K562 (cell line): ENCODE measurements at regions not wholly inside any gene's neighbourhood (a gene's known extent, or its start where the extent isn't known, plus 50 kb on each side); places are given as distances from the start of the nearest gene placed in this dataset.

Experiments
- CAMTA2 ChIP-seq: fragments of 250-450 bp; sonication (Bioruptor Pico); conservative IDR thresholded peaks from 2 replicates; pipeline ENCODE4 v1.5.1; 2022
- FOXA1 ChIP-seq: fragments of 450-650 bp; IDR thresholded peaks from 2 replicates; pipeline ENCODE4 v1.6.1; 2016; ENCODE audit warnings: mild to moderate bottlenecking, borderline replicate concordance
- HMG20A ChIP-seq: fragments of 450-650 bp; formaldehyde crosslinking; conservative IDR thresholded peaks from 2 replicates; pipeline ENCODE4 v1.4.0; 2020; ENCODE audit warnings: mild to moderate bottlenecking, mixed read lengths
- HNRNPH1 ChIP-seq: fragments of 200-400 bp; formaldehyde crosslinking; optimal IDR thresholded peaks from 2 replicates; pipeline ENCODE3; 2017; ENCODE audit warnings: low read depth, mild to moderate bottlenecking, low read length, moderate library complexity
- NR2C1 ChIP-seq, 2 experiments: fragments of 450-650 bp; IDR thresholded peaks; 2 replicates each; pipeline ENCODE4 v1.6.1; 2017; ENCODE audit warnings: mild to moderate bottlenecking in 2 of 2, antibody characterized with exemption in 1 of 2, inconsistent platforms in 1 of 2, missing compliant biosample characterization in 1 of 2, missing genetic modification characterization in 1 of 2
- PHF8 ChIP-seq: fragments of 200-600 bp; sonication (generic); IDR thresholded peaks from 2 replicates; pipeline ENCODE4 v1.6.1; 2012; ENCODE audit warnings: mixed run types, mild to moderate bottlenecking, inconsistent platforms, low read length, moderate library complexity, borderline replicate concordance
- POLR2AphosphoS5 ChIP-seq: IDR thresholded peaks from 2 replicates; pipeline ENCODE4 v1.6.1; 2011; ENCODE audit warnings: mild to moderate bottlenecking, low read depth, low read length, moderate library complexity; ENCODE audit not compliant: control insufficient read depth, insufficient read depth
- RBM39 ChIP-seq: fragments of 200-400 bp; formaldehyde crosslinking; optimal IDR thresholded peaks from 2 replicates; pipeline ENCODE3; 2018; ENCODE audit warnings: low read depth, low read length
- SAFB2 ChIP-seq: fragments of 200-400 bp; formaldehyde crosslinking; IDR thresholded peaks from 2 replicates; pipeline ENCODE4 v1.6.1; 2018; ENCODE audit warnings: borderline replicate concordance, low read length, low read depth, moderate library complexity; ENCODE audit not compliant: severe bottlenecking
- WHSC1 ChIP-seq: IDR thresholded peaks from one replicate; pipeline ENCODE4 v1.6.1; 2012; ENCODE audit warnings: low read length, control low read depth, inconsistent platforms
- ZFX ChIP-seq: sonication (generic); formaldehyde crosslinking; IDR thresholded peaks from 2 replicates; pipeline ENCODE4 v1.8.0; 2022; ENCODE audit warnings: mild to moderate bottlenecking, missing genetic modification reagents, moderate library complexity
- ZNF778 ChIP-seq: fragments of 450-650 bp; formaldehyde crosslinking; IDR thresholded peaks from 2 replicates; pipeline ENCODE4 v1.4.0; 2020; ENCODE audit warnings: mild to moderate bottlenecking, moderate library complexity
- TF ChIP-seq, protein P1 (sequence below): fragments of 450-650 bp; IDR thresholded peaks from 2 replicates; pipeline ENCODE4 v1.6.1; 2018; ENCODE audit warnings: mild to moderate bottlenecking, low read depth; ENCODE audit not compliant: partially characterized antibody
- TF ChIP-seq, protein P2 (sequence below), 3 experiments: IDR thresholded peaks in 2 of 3; conservative IDR thresholded peaks in 1 of 3; 2 replicates each; pipeline ENCODE4 v1.5.1; 2011 to 2012; ENCODE audit warnings: low read length in 3 of 3, mild to moderate bottlenecking in 3 of 3, control low read depth in 2 of 3, improper control_type of control experiment in 1 of 3, inconsistent platforms in 1 of 3, low read depth in 1 of 3, mixed read lengths in 1 of 3, moderate library complexity in 1 of 3; ENCODE audit not compliant: insufficient read depth in 2 of 3

GRCh38 chr7:25877802-25878789, 273.9 kb upstream of the NFE2L3 start:
- TF ChIP-seq HMG20A (CRISPR knock-in tag) (no peak), NR2C1 (IDR thresholded peaks at IDR 0.05) (no peak), NR2C1 (tag; IDR thresholded peaks at IDR 0.05) (no peak), HNRNPH1 (no peak), WHSC1 (no peak), ZNF778 (CRISPR knock-in tag) (no peak), SAFB2 (no peak), POLR2AphosphoS5 (no peak), ZFX (CRISPR knock-in tag) (no peak), CAMTA2 (CRISPR knock-in tag) (no peak), RBM39 (no peak), FOXA1 (no peak), PHF8 (no peak)
- TF ChIP-seq, protein P1, sequence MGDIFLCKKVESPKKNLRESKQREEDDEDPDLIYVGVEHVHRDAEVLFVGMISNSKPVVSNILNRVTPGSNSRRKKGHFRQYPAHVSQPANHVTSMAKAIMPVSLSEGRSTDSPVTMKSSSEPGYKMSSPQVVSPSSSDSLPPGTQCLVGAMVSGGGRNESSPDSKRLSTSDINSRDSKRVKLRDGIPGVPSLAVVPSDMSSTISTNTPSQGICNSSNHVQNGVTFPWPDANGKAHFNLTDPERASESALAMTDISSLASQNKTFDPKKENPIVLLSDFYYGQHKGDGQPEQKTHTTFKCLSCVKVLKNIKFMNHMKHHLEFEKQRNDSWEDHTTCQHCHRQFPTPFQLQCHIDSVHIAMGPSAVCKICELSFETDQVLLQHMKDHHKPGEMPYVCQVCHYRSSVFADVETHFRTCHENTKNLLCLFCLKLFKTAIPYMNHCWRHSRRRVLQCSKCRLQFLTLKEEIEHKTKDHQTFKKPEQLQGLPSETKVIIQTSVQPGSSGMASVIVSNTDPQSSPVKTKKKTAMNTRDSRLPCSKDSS = no peak
- TF ChIP-seq, protein P2, sequence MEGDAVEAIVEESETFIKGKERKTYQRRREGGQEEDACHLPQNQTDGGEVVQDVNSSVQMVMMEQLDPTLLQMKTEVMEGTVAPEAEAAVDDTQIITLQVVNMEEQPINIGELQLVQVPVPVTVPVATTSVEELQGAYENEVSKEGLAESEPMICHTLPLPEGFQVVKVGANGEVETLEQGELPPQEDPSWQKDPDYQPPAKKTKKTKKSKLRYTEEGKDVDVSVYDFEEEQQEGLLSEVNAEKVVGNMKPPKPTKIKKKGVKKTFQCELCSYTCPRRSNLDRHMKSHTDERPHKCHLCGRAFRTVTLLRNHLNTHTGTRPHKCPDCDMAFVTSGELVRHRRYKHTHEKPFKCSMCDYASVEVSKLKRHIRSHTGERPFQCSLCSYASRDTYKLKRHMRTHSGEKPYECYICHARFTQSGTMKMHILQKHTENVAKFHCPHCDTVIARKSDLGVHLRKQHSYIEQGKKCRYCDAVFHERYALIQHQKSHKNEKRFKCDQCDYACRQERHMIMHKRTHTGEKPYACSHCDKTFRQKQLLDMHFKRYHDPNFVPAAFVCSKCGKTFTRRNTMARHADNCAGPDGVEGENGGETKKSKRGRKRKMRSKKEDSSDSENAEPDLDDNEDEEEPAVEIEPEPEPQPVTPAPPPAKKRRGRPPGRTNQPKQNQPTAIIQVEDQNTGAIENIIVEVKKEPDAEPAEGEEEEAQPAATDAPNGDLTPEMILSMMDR (IDR thresholded peaks at IDR 0.05 in 2 of 3, conservative IDR thresholded peaks at IDR 0.05 in 1 of 3; ENCODE audit: insufficient read depth in 2 of 3, low read depth in 1 of 3, low read length in 3 of 3) = no peak
